HEK293T (cell line): ENCODE measurements at regions not wholly inside any gene's neighbourhood (a gene's known extent, or its start where the extent isn't known, plus 50 kb on each side); places are given as distances from the start of the nearest gene placed in this dataset.

ENCODE experiments used
- CTCF ChIA-PET: fragments of 350-600 bp; formaldehyde crosslinking; extraction: SDS; loops from one replicate; lab custom pipeline; 2021; ENCODE audit warnings: antibody characterized with exemption, inconsistent platforms; lab: Yijun Ruan, JAX
- POLR2A ChIA-PET: fragments of 350-600 bp; formaldehyde crosslinking; extraction: SDS; loops from one replicate; lab custom pipeline; 2020; ENCODE audit warnings: antibody characterized with exemption, inconsistent platforms; lab: Yijun Ruan, JAX
- DNase-seq: peaks from one replicate; pipeline ENCODE4 v3.0.0; 2012; ENCODE audit warnings: mixed read lengths; ENCODE audit errors: extremely low spot score
- ARNT ChIP-seq: fragments of 450-650 bp; IDR thresholded peaks from 2 replicates; pipeline ENCODE4 v1.6.1; 2017; ENCODE audit warnings: mild to moderate bottlenecking
- BHLHE40 ChIP-seq: fragments of 450-650 bp; IDR thresholded peaks from 2 replicates; pipeline ENCODE4 v1.6.1; 2016; ENCODE audit warnings: mild to moderate bottlenecking, moderate library complexity, borderline replicate concordance
- CTBP1 ChIP-seq: fragments of 450-650 bp; IDR thresholded peaks from 2 replicates; pipeline ENCODE4 v1.6.1; 2016; ENCODE audit warnings: borderline replicate concordance
- ELF4 ChIP-seq: fragments of 450-650 bp; IDR thresholded peaks from 2 replicates; pipeline ENCODE4 v1.6.1; 2017; ENCODE audit warnings: antibody characterized with exemption
- FOXA1 ChIP-seq: fragments of 450-650 bp; IDR thresholded peaks from 2 replicates; pipeline ENCODE4 v1.6.1; 2016; ENCODE audit warnings: mild to moderate bottlenecking
- FOXK2 ChIP-seq: fragments of 450-650 bp; IDR thresholded peaks from 2 replicates; pipeline ENCODE4 v1.6.1; 2016; ENCODE audit warnings: mild to moderate bottlenecking
- FOXM1 ChIP-seq: fragments of 450-650 bp; IDR thresholded peaks from 2 replicates; pipeline ENCODE4 v1.6.1; 2017; ENCODE audit warnings: mild to moderate bottlenecking, borderline replicate concordance
- HDGF ChIP-seq: fragments of 450-650 bp; IDR thresholded peaks from 2 replicates; pipeline ENCODE4 v1.6.1; 2017; ENCODE audit warnings: antibody characterized with exemption, borderline replicate concordance
- L3MBTL2 ChIP-seq: fragments of 450-650 bp; conservative IDR thresholded peaks from 2 replicates; pipeline ENCODE4 v1.6.1; 2016; ENCODE audit warnings: mild to moderate bottlenecking
- LEF1 ChIP-seq: fragments of 450-650 bp; IDR thresholded peaks from 2 replicates; pipeline ENCODE4 v1.6.1; 2017; ENCODE audit warnings: mild to moderate bottlenecking, borderline replicate concordance
- NFRKB ChIP-seq: fragments of 450-650 bp; IDR thresholded peaks from 2 replicates; pipeline ENCODE4 v1.6.1; 2016; ENCODE audit warnings: mild to moderate bottlenecking, moderate library complexity
- PKNOX1 ChIP-seq: fragments of 450-650 bp; IDR thresholded peaks from 2 replicates; pipeline ENCODE4 v1.6.1; 2016
- SP1 ChIP-seq: fragments of 450-650 bp; IDR thresholded peaks from 2 replicates; pipeline ENCODE4 v1.6.1; 2017
- SUZ12 ChIP-seq: fragments of 450-650 bp; IDR thresholded peaks from 2 replicates; pipeline ENCODE4 v1.6.1; 2016; ENCODE audit warnings: mild to moderate bottlenecking
- TARDBP ChIP-seq: fragments of 450-650 bp; IDR thresholded peaks from 2 replicates; pipeline ENCODE4 v1.6.1; 2016
- ZNF384 ChIP-seq: fragments of 450-650 bp; IDR thresholded peaks from 2 replicates; pipeline ENCODE4 v1.6.1; 2016

- CTCF ChIA-PET = no interaction called here
- no peak for DNase-seq
- TF ChIP-seq SUZ12 (no peak), LEF1 (no peak), FOXM1 (no peak), ELF4 (no peak), HDGF (no peak), NFRKB (no peak), ZNF384 (no peak), PKNOX1 (no peak), ARNT (no peak), TARDBP (no peak), SP1 (no peak), CTBP1 (no peak), FOXA1 (no peak), L3MBTL2 (no peak), FOXK2 (no peak), BHLHE40 (no peak)
- POLR2A ChIA-PET = no interaction called here
These were observed 626.9 kb downstream of the EFNB2 start for GRCh38 chr13:105908586-105908985.

DNA sequence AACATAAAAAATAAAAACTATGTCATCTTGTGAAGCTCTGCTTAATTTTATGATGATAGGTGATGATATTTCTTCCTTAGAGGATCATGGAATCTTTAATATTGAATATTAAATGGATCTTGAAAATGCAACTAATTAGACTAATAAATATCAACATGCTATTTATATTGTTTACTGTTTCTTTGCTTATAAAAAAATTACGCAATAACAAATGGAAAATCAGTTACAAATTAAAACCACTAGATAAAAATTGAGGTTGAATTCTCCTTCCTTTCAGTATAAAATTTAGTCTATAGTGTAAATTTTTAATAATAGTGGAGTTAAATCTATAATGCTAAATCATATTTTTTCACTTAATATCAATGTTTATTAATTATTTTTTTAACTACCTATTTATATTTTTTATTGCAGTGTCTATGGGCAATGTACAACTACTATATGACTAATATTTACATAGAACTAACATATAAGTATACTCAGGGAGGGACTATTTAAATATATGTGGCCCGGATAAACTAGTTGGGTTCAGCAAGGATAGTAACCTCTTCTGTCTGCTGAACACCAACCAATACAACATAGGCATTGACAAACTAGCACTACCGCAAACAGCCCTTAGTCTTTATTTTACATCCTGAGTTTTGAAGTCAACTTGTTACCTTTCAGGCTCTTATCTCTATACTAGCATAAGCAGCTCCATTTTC, 628.0 kb downstream of the EFNB2 start:
- POLR2A ChIA-PET = no interaction called here
- DNase-seq = no peak
- TF ChIP-seq TARDBP = no peak
- TF ChIP-seq SUZ12 = no peak
- TF ChIP-seq L3MBTL2 = no peak
- no peak for TF ChIP-seq FOXK2
- no peak for TF ChIP-seq FOXA1
- TF ChIP-seq HDGF = no peak
- no peak for TF ChIP-seq PKNOX1
- no peak for TF ChIP-seq ELF4
- no peak for TF ChIP-seq CTBP1
- no peak for TF ChIP-seq ZNF384
- CTCF ChIA-PET = no interaction called here

- POLR2A ChIA-PET = no interaction called here
- no peak for DNase-seq
- TF ChIP-seq ZNF384 (no peak), BHLHE40 (no peak), LEF1 (no peak), ELF4 (no peak), ARNT (no peak), CTBP1 (no peak), FOXA1 (no peak), SUZ12 (no peak), NFRKB (no peak), FOXM1 (no peak), HDGF (no peak), TARDBP (no peak), SP1 (no peak), FOXK2 (no peak), L3MBTL2 (no peak), PKNOX1 (no peak)
- CTCF ChIA-PET = no interaction called here
These were observed 628.7 kb downstream of the EFNB2 start for GRCh38 chr13:105906746-105907145.

DNA sequence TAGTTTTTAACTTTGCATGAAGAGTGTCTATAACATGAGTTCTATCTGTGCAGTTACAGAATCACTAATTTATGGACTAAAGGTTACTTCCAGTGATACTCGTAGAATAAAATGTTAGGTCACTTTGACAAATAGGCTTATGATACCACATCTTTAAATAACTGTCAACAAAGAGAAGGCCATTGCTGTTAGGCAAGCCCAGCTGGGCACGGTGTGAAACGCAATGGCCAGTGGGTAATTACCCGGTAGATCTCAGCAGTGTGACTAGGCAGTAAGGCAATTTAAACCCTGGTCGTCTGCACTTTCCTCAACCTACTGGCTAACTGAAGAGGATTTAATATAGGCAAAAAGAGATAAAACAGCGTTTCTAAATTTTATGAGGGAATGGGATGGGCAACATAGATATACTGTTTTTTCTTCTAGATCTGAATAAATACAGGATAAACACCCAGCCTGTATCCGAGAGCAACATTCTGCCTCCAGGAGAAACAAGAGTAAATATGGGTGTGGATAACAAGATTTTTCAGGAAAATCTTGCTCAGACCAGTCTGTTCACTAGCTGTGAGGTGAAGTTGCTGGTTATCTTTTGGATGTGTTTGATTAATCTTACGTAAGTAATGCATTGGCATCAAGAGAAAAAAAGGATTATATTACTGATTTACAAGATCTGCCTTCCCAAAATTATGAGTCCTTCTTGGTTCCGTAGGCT, 631.3 kb downstream of the EFNB2 start:
- TF ChIP-seq SUZ12 = no peak
- POLR2A ChIA-PET = no interaction called here
- CTCF ChIA-PET = no interaction called here
- no peak for DNase-seq

DNA sequence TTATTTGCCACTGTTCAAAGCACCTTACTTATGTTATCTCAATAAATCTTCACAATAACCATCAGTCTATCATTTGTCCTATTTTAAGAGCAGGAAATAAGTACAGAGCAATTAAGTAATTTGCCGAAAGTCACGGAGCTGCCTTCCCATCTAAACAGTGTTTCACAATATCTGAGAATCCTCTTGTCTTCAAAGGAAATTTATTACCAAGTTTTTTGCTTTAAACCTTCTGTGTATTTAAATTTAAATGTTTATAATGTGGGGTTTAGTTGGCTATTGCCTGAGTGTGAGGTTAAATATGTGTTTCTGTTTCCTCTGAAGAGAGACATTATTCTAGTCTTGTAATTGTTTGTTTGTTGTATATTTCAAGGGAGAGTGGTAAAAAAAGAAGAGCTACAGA, 633.1 kb downstream of the EFNB2 start:
- no peak for DNase-seq
- ChIA-PET CTCF (no interaction called here), POLR2A (no interaction called here)
- TF ChIP-seq NFRKB = no peak
- TF ChIP-seq SP1 = no peak
- TF ChIP-seq BHLHE40 = no peak
- no peak for TF ChIP-seq FOXA1
- no peak for TF ChIP-seq L3MBTL2
- no peak for TF ChIP-seq HDGF
- no peak for TF ChIP-seq TARDBP

DNA sequence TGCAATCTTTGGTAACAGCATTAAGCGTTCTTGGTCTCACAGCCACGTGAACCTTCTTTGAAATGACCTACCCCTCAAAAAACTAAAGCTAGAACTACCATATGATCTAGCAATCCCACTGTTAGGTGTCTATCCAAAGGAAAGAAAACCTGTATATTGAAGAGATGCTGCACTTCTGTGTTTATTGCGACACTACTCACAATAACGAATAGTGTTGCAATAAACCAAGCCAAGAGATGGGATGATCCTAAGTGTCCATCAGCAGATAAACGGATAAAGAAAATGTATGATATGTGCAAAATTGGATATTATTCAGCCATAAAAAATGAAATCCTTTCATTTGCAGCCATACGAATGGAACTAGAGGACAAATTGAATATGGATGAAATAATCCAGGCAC, 637.9 kb downstream of the EFNB2 start:
- no peak for DNase-seq
- TF ChIP-seq ZNF384 (no peak), NFRKB (no peak), PKNOX1 (no peak), BHLHE40 (no peak)
- ChIA-PET POLR2A (no interaction called here), CTCF (no interaction called here)
